Breast epithelium (tissue), 3 donors: ENCODE measurements at regions not wholly inside any gene's neighbourhood (a gene's known extent, or its start where the extent isn't known, plus 50 kb on each side); places are given as distances from the start of the nearest gene placed in this dataset.

Experiments used
- CTCF ChIP-seq, 3 donors: fragments of 450-650 bp; IDR thresholded peaks; one replicate each; pipeline ENCODE4 v1.5.1; 2016 to 2017; ENCODE audit warnings: antibody characterized with exemption in 3 of 3, mild to moderate bottlenecking in 3 of 3, moderate library complexity in 3 of 3
- POLR2A ChIP-seq: fragments of 450-650 bp; IDR thresholded peaks from one replicate; pipeline ENCODE4 v1.6.1; 2016; ENCODE audit warnings: antibody characterized with exemption, mild to moderate bottlenecking, moderate library complexity

GRCh38 chrY:17259497-17259896 is 620.5 kb downstream of the CDY2B start:
- TF ChIP-seq CTCF (IDR thresholded peaks at IDR 0.05): no peak
- TF ChIP-seq POLR2A: no peak
